Stimulated activated CD4-positive, alpha-beta T cell treated with anti-CD3 and anti-CD28 coated beads, Interleukin-2, amount 100 ng/mL, for 48 hours (primary cell): ENCODE measurements at regions not wholly inside any gene's neighbourhood (a gene's known extent, or its start where the extent isn't known, plus 50 kb on each side); places are given as distances from the start of the nearest gene placed in this dataset.

ENCODE experiments used
- DNase-seq, 2 donors: peaks; one replicate each; pipeline ENCODE4 v3.0.0-alpha.2; 2020

DNA sequence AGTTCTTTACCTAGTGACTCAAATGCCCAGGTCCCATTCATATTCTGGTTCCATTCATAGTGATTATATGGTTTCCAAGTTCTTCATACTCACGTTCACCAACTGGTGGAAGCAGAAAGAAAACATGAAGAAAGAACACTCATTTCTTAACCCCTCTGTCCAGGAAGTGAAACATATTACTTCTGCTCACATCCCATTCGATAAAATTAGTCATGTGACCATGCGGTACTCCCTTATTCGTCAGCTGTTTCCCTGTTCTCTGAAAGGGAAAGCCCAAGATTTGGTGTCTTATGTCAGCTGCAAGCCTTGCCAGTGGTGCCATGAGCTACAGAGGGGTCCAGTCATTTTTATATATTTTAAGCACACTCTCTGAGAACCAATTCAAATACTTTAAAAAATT, 387.0 kb upstream of the DMAC1 start:
- no peak for DNase-seq

DNA sequence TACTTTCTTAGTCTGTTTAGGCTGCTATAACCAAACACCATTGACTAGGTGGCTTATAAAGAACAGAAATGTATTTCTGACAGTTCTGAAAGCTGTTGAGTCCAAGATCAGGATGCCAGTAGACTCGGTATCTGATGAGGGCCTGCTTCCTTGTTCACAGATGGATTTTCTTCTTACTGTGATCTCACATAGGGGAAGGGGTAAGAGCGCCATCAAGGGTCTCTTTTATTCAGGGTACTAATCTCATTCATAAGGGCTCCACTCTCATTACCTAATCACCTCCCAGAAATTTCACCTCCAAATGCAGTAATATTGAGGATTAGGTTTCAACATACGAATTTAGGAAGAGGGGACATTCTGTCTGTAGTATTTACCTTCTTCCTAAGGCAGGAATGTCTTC, 384.0 kb upstream of the DMAC1 start:
- DNase-seq: no peak

DNA sequence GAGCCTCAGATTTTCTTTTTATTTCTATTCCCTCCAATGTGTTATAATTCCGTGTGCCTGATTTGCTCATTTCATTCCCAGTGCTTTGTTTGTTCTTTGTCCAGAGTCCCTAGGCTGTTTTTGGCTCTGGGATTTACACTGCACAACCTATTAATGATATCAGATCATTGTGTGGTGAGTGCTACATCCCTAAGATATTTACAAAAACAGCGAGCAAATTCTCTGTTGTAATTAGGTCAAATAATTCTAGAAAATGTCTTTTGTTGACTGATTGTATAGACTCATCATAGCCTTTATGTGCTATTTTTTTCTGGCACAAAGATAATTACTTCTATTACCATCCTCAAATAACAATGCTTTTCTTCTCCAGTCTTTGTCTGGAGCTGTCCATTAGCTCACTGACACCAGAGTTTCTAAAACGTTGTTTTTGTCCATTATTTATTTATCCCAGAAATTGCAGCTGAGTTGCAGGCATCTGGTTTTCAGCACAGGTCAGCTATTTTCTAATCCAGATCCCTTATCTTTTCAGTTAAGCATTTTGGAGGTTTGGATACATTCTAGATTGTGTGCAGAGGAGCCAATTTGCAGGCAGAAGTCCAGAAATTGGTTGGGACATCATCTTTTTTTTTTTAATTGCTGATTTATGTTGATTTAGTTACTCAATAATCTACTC, 379.9 kb upstream of the DMAC1 start:
- DNase-seq: no peak

DNA sequence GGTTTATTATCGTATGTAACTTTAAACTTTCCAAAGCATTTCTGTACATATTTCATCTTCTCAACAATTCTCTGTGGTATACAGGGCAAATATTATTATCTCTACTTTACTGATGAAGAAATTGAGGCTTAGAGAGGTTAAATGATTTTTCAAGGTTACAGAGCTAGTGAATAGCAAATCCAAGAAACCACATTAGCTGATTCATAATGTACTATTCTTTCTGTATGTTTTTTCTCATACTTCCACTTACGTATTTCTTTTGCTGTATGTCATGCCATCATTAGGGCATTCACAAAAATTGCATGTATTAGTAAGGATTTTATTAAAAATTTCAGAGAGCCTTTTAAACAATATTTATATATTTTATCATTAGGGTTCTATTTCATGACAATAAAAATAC, 372.4 kb upstream of the DMAC1 start:
- DNase-seq: no peak

DNA sequence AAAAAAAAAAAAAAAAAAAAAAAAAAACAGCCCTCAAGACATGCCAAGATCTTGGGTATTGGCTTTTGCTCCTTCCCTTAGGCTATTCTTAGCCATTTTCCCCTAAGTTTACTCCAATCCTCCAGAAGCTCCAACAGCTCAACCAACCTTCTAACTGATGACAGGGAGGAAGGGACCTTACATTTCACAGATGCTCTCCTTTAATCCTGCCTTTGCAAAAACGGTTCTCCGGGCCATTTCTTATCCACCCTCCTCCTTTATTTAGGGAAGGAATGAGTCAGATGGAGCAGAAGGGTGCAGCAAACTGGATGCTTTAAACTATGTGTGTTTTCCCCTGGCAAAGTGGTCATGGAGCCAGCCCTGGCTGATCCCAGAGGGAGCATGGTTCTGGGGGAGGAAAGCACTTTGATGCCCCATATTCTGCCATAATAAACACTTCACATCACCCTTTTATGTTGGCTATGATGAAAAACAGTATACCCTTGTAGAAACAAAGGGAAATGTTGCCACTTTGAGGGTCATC, 369.4 kb upstream of the DMAC1 start:
- no peak for DNase-seq

DNA sequence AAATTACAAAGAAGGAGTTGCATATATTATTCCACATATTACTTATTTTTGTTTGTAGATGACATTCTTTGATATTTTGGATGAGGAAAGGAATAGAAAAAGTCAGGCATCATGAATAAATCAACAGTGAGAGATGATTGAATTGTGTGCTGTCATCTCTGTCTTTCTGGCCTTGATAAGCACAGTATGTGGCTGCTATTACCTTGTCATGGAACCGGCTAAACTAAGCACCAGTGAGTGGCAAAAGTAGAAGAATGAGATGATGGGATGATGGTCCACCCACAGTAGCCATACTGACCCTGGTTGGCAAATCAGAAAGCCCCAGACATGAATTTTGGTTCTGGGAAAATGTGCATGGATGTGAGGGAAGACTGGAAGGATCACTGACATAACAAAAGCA, 361.2 kb upstream of the DMAC1 start:
- DNase-seq: no peak

DNA sequence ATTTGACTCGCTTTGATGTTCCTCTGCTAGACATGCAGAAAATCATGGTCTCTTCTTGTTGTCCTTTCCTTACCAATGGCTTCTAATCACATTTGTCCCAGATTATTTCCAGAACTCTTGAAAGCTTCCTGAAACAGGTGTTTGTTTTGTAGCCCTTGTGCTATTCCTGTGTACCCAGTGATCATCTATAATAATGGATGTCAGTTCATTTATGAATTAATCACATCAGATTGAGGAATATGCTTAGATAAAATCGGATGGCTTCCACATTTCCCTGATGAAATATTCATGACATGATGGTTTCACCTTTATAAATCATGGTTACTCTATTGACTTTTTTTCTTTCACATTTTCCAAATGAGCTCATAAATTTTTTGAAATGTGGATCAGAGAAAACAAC, 359.0 kb upstream of the DMAC1 start:
- DNase-seq: no peak

DNA sequence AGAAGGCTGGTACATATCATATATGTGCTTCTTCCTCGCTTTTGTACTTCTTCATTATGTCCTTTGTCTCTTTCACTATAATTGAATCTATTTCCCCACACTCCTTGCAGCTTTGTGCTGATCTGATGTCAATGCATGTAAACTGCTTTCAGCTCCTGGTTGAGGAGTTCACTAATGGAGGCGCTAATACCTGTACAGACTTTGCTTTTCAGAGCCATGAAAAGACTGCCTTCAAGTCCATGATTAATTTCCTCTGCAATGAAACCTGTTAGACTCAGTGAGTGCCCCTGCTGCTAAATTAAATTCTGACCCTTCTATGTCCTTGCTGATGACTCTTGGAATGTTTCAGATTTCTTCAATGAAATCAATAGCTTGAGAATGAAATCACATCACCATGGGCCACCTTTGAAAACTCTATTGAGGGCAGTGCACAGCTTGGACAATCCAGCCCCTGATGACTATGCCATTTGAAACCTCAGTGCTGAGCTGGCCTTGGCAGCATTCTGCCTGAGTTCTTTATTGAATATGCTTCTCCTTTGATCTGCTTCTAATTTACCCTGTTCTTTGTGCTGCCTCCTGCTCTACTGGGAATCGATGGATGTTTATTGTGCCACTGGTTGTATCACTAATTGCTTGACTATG, 358.2 kb upstream of the DMAC1 start:
- DNase-seq: no peak

DNA sequence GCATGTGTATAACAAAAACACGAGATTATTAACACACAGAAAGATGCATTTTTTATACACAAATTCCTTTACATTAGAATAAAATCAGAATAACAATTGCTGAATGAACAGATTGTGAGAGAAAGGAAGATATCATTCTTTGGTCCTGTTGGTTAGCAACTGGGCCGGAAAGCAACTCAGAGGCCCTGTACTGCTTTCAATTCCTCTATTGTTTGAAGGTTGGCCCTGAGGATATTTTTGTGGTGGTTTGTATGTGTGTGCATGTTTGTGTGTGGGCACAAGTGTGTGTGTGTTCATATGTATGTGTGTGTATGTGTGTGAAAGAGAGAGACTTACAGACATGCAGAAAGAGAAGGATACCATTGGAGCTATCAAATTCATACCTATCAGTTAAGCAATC, 356.8 kb upstream of the DMAC1 start:
- DNase-seq: no peak

DNA sequence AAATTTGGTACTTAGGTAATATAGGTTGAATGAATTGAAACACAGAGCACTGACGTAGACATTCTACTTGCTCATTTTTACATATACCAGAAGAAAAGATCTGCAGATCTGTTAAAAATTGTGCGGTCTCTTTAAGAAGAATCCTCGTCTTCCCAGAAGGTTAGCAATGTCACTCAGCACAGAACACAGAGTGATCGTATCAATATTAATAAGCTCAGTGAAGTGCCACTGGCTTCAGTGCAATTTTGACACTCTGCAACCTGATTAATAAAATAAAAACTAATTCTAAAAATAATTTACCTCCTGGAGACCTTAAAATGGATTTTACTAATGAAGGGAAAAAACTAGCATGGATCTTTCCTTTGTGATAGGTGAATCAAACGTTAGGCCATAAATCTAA, 356.1 kb upstream of the DMAC1 start:
- no peak for DNase-seq

DNA sequence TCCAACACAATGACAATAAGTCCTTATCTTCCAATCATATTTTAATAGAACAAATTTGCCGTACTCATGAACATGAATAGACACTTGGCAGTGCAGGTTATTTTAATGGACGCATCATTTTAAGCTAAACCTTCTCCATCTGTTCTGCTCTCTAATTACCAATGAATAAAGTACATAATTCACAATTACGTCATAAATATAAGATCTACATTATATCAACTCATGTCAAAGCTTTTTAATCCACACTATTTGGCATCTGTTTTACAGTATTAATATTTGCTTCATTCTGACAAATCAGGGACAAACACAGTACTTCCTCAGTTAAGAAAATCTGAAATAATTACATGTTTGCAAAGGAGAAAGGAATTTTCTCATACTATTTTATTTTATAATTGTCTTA, 344.1 kb upstream of the DMAC1 start:
- DNase-seq: no peak

DNA sequence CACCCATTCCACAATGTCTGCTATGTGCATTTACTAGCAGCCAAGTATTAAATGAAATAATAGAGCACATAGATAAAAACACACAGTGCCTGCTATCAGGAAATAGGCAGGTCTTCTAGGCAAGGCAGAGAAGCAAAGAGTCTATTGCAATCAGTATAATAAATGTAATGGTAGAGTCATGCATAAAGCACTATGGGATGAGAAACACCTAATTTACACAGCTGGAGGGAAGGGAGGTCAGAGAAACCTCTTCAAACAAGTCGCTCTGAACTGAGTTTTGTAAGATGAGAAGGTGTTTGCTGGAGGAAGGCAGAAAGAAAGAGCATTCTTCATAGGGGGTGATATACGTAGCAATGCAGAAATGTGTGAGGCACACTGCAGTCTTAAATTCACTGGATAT, 341.0 kb upstream of the DMAC1 start:
- DNase-seq: no peak

DNA sequence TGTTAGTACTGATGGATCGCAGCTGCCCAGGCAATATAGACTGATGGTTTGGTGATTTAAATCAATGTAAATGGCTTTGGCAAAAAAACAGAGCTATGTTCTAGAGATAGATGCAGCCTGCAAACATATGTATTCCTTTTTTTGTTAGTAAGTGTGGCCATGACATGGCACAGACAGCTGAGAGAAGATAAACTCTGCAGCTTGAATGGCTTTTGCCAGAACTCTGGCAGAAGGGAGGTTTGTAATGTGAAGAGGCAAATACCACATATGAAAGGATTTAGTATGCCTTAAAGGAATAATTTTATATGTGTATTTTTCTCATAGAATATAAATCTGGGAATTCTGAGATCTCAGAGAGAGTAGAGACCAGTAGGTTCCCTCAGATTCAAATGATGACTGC, 340.2 kb upstream of the DMAC1 start:
- no peak for DNase-seq

DNA sequence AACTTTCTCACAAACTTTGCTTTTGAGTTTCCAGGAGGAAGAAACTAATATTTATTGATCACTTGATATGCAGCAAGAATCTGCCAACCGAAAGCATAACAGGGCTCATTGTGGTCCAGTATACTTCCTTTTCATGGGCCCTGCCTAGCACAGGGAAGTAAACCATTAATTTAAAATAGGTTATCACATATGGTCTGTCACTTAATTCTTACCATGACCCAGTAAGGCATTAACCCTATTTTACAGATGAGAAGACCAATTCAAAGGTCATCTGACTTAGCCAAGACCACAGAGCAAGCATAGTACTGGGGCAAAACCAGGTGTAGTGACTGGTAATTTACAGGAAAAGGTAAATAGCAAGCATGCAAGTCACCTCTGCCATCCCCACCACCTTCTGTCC, 336.9 kb upstream of the DMAC1 start:
- no peak for DNase-seq

DNA sequence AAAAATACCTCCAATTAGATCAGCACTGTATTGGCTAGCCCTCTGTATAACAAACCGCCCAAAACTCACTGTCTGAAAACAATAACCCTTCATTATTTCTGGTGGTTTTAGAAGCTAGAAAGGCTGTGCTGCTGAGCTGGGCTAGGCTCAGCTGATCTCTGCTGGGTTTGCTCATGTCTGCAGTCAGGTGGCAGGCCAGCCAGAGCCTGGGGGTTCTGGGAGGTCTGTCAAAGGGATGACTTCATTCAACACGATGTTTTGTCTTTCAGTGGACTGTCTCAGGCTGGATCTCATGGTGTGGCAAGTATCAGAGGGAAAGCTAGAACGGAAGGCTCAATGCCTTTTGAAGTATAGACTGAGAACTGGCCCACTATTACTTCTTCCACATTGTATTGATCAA, 335.1 kb upstream of the DMAC1 start:
- no peak for DNase-seq

DNA sequence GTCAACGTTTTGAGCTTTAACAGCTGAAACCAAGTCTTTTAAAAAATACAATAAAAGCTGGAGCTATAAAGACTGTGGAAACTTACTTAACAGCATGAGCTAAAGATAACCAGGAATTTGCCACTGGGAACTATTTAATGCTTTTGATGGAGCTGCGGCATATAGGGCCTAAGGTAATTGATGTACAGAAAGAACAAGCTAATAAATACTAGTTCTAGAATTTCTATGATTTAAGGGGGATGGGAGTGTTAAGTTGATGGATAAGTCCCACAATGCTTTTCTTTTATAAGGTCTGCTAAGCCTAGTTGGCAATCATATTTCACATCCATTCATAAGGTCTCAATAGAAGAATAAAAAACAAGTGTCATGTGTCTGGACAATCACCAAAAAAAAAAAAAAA, 334.0 kb upstream of the DMAC1 start:
- DNase-seq: no peak

DNA sequence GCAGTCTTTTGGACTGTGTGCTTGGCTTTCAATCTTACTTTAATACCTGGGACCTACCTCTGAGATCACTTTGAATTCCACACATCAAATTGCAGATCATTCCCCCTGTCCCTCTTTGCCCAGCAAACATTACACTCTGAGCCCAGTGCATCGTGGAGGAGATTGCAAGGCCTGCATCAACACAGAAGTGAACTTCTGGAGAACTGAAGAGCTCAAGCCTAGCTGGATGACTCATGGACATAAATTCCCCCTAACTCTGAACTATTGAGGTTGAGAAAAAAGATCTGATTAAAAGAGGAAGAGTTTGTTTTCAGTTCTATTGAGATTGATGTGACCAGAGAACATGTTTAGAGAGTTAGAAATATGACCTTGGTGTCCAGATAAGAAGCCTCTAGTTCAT, 316.0 kb upstream of the DMAC1 start:
- DNase-seq: no peak

DNA sequence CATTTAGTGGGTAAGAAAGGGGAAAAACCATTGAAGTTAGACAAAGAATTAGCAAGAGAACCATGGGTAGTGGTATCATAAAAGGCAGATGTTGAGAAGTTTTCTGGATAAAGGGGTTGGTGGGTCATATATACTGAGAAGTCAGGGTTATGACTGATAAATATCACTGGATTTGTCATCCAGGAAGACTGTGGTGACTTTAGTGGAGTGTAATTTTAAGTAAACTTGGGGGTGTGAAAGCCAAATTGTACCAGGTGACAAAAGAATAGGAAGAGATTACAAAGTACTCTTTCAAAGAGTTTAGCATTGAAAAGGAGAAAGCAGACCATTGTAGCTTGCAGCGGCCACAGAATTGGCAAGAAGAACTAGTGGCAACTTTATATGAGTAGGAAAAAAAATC, 315.2 kb upstream of the DMAC1 start:
- DNase-seq: no peak

DNA sequence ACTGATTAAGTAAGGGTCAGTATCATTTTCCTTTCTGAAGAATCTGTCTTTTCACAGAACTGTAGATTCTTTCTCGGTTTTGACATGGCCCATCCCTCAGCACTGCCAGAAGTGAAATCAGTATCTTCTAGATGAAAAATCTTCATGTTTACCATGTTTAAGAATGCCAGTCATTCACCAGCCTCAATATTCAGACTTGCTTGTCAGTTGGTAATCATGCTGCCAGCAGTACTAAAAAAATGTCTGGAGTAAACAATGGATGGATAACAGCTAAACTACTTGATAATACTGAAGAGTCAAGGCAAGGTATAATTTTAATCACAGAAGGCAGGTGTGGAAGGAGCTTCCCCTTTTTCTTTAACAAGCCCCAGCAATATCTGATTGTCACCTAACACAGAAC, 306.8 kb upstream of the DMAC1 start:
- DNase-seq: no peak

DNA sequence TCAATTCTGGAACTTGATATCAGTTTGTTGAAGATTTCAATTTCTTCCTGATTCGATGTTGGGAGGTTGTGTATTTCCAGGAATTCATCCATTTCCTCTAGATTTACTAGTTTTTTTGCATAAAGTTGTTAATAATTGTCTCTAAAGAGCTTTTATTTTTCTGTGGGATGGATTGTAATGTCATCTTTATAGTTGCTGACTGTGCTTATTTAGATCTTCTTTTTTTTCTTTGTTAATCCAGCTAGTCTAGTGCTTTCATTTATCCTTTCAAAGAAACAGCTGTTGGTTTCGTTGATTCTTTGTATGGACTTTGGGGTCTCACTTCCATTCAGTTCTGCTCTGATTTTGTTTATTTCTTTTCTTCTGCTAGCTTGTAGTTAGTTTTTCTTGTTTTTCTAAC, 302.0 kb upstream of the DMAC1 start:
- no peak for DNase-seq

DNA sequence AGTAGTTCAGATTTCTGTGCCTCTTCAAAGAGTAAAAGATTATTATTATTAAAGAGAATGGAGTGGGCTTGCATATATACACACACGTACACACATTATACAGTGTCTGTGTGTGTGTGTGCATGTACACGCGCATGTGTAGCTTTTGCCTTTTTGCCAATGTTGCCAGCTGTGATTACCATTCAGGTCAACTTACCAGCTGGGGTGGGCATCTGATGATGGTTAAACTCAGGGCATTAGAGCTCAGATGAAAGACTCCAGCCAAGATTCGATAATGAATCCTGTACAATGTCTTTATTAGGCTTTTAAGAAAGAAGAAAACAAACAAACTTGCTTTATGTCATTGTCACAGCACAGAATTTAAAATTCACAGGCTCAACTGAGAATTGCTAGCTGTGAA, 296.5 kb upstream of the DMAC1 start:
- no peak for DNase-seq

DNA sequence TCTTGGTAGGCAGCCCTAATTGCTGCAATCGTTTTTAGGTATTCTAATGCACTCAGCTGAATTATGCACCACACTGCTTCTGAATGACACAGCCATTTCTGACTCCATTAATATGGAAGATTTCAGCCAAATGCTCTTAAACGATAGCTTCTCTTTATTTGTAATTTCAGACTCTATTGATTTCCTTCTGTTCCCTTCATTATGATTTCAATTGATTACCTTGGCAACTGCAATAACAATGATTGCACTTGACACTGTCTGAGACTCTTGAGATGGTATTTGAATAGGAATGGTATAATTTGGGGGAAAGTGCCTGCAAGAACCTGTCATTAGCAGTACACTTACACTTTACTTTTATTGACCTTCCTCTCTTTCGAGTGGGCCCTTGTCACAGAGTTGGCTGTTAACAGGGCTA, 296.1 kb upstream of the DMAC1 start:
- DNase-seq: no peak

DNA sequence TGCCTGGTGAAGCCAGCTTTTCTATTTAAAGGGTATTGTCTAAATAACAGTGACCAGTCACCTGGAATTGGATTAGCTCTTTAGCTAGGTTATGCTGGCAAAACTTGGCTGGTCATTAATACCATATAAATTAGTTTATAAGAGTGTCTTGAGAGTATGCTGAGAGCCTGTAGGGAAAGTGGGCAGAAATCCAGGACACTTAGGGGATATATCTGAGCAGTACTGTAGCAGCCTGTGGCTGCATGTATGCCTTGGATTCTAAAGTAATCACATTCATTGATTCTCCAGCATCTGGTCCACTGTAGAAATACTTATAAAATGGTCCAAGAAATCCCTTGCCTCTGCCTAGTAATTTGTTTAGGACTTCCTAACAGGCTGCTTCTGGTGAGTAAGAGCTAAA, 288.9 kb upstream of the DMAC1 start:
- DNase-seq: no peak

DNA sequence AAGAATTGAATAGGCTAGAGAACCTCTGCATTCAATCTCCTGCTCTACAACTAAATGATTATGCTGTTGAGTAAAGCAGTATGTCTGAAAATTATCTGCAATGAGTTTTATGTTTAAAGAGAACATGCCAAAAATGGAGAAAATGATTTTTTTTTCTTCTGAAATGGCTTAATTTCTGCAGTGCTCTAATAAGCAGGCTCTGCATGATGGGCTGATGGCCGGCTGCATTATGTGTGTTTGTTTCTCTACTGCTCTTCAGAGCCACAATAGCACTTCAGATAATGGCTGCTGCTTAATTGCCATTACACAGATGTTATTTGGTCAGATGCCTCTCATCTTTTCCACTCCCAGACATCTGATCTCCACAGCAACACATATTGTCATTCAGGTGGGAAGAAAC, 286.4 kb upstream of the DMAC1 start:
- DNase-seq: no peak

DNA sequence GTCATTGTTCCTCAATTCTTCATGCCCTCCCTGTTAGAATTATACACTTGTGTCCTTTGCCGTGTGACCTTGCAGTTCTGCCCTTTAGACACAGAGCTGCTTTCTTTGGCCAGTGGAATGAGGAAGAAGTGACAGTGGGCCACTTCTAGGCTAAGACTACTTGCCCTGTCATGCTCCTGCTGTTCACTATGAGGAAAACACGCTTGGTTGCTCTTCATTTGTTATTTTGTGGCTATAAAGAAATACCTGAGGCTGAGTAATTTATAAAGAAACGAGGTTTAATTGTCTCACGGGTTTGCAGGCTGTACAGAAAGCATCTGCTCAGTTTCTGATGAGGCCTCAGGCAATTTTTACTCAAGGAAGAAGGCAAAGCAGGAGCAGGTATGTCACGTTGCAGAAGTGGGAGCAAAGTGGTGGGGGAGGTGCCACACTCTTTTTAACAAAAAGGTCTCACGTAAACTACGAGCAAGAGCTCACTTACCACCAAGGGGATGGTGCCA, 279.1 kb upstream of the DMAC1 start:
- no peak for DNase-seq
